Inferior parietal cortex (tissue), 1 donor: ENCODE measurements at regions not wholly inside any gene's neighbourhood (a gene's known extent, or its start where the extent isn't known, plus 50 kb on each side); places are given as distances from the start of the nearest gene placed in this dataset.

ENCODE experiments used
- DNase-seq: peaks from one replicate; pipeline ENCODE4 v3.0.0-alpha.2; 2016; ENCODE audit errors: extremely low spot score

GRCh38 chr13:68319384-68319783, 1089.2 kb upstream of the PCDH9 start:
- DNase-seq = no peak

GRCh38 chr13:68304286-68304893, 1074.3 kb upstream of the PCDH9 start:
- peak; percentile 39 for DNase-seq

- no peak for DNase-seq
These were observed 1063.5 kb upstream of the PCDH9 start for GRCh38 chr13:68293631-68294030.

GRCh38 chr13:68292601-68293000, 1062.5 kb upstream of the PCDH9 start:
- DNase-seq = no peak

GRCh38 chr13:68291595-68291994, 1061.5 kb upstream of the PCDH9 start:
- no peak for DNase-seq

- no peak for DNase-seq
These were observed 1045.6 kb upstream of the PCDH9 start for GRCh38 chr13:68275758-68276157.

- no peak for DNase-seq
These were observed 1042.5 kb upstream of the PCDH9 start for GRCh38 chr13:68272652-68273051.

GRCh38 chr13:68264692-68265091, 1034.6 kb upstream of the PCDH9 start:
- DNase-seq = no peak

GRCh38 chr13:68261105-68261504, 1031.0 kb upstream of the PCDH9 start:
- no peak for DNase-seq

GRCh38 chr13:68257111-68257842, 1027.1 kb upstream of the PCDH9 start:
- DNase-seq = no peak

GRCh38 chr13:68254151-68254550, 1024.0 kb upstream of the PCDH9 start:
- DNase-seq = no peak

- DNase-seq = no peak
These were observed 1004.1 kb upstream of the PCDH9 start for GRCh38 chr13:68234274-68234673.

GRCh38 chr13:68232351-68233130, 1002.4 kb upstream of the PCDH9 start:
- no peak for DNase-seq

- DNase-seq = no peak
These were observed 984.7 kb upstream of the PCDH9 start for GRCh38 chr13:68214691-68215415.

GRCh38 chr13:68199271-68199670, 969.1 kb upstream of the PCDH9 start:
- no peak for DNase-seq

GRCh38 chr13:68190818-68191217, 960.7 kb upstream of the PCDH9 start:
- DNase-seq = no peak

- DNase-seq = no peak
These were observed 955.5 kb upstream of the PCDH9 start for GRCh38 chr13:68185444-68186141.

GRCh38 chr13:68176475-68176874, 946.3 kb upstream of the PCDH9 start:
- DNase-seq = no peak

- no peak for DNase-seq
These were observed 944.8 kb upstream of the PCDH9 start for GRCh38 chr13:68174893-68175292.

- DNase-seq = no peak
These were observed 943.0 kb upstream of the PCDH9 start for GRCh38 chr13:68173111-68173510.

GRCh38 chr13:68170961-68171360, 940.8 kb upstream of the PCDH9 start:
- no peak for DNase-seq

- no peak for DNase-seq
These were observed 938.3 kb upstream of the PCDH9 start for GRCh38 chr13:68168448-68168847.
